ENCODE measurements at regions not wholly inside any gene's neighbourhood (a gene's known extent, or its start where the extent isn't known, plus 50 kb on each side); places are given as distances from the start of the nearest gene placed in this dataset.

GRCh38 chr11:18878211-18878610 lies 61.0 kb downstream of the MRGPRX1 start:
- in situ Hi-C loops (cut with HindIII; ENCODE audit: low pct_unique_long_range_greater_than_20kb, low sequenced_read_pairs) = no loop called here
- DNase-seq (ENCODE audit: low read depth, low spot score) = no peak

- DNase-seq (ENCODE audit: low read depth, low spot score) = no peak
Observed at GRCh38 chr11:18865951-18866350, 73.3 kb downstream of the MRGPRX1 start.

DNA sequence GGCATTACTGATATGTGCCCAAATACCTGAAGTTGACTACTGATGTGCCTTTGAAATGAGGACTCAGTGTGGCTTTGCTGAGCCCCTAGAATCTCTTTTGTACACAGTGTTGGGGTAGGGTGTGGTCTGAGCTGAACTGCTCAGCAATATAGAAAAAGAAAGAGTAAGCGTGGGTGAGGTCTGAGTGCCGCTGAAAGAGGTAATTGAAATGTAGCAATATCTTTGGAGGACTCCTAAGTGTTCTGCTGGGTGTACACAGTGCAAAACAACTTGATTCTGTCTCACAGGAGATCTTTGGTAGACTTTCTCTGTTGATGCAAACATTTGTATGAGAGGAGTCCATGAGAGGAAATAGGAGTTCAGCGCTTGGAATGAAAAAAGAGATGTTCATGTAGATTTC lies 73.7 kb upstream of the PTPN5 start:
- no peak for DNase-seq (ENCODE audit: low read depth, low spot score)
- in situ Hi-C loops (cut with HindIII; ENCODE audit: low pct_unique_long_range_greater_than_20kb, low sequenced_read_pairs) = no loop called here

More at GRCh38 chr11:18865951-18866350, 73.3 kb downstream of the MRGPRX1 start:
- in situ Hi-C loops (cut with HindIII; ENCODE audit: low pct_unique_long_range_greater_than_20kb, low sequenced_read_pairs) = no loop called here

DNA sequence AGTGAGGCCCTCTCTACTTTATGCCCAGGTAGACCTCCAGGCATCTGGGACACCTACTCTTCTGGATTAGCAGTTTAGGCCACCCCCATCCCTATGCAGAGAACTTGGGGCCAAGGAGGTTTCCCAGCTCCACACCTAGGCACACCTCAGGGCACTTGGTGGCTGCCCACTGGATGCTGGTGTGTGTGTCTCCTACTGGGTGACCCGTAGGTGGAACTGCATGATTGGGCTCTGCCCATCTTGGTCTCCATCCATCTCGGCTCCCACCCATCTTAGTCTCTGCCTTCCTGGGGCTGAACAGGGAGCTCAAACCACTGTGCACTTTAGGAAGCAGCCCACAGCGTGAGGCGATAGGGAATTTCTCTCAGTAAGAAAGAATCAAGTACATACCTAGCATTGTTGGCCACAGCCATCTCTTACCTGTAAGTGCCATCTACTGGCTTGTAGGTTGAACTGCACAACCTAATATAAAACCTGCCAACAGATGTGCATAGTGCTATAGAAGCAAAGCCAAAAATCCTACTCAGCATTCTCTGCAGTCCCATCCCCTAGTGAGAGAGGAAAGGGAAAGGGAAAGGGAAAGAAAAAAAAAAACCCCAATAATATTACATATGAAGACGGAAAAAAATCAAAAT lies 61.6 kb upstream of the PTPN5 start:
- DNase-seq (ENCODE audit: low read depth, low spot score) = peak; percentile 62
- in situ Hi-C loops (cut with HindIII; ENCODE audit: low pct_unique_long_range_greater_than_20kb, low sequenced_read_pairs) = no loop called here

DNA sequence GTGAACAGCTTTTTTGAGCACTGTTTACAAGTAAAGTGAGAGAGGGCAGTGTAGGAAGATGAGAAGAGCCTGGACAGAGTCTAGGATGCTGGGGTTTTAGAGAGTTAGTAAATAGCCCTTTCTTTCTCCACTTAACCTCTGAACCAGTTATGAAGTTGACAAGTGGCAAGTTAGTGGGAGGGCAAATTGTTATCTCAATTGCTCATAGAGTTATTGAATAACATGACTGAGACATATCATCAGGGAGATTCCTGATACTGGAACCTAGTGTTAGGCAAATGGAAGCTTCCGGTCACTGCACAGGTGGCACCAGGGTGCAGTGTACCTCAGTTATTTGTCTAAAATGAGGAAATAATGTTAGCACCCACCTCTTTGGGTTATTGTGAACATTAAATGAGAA lies 57.8 kb upstream of the PTPN5 start:
- in situ Hi-C loops (cut with HindIII; ENCODE audit: low pct_unique_long_range_greater_than_20kb, low sequenced_read_pairs) = no loop called here
- no peak for DNase-seq (ENCODE audit: low read depth, low spot score)

- in situ Hi-C loops (cut with HindIII; ENCODE audit: low pct_unique_long_range_greater_than_20kb, low sequenced_read_pairs) = no loop called here
- peak; percentile 73 for DNase-seq (ENCODE audit: low read depth, low spot score)
Observed at GRCh38 chr11:18844753-18845367, 53.3 kb upstream of the PTPN5 start.

Data from SK-MEL-5 (cell line).